HepG2 (cell line): ENCODE measurements at regions not wholly inside any gene's neighbourhood (a gene's known extent, or its start where the extent isn't known, plus 50 kb on each side); places are given as distances from the start of the nearest gene placed in this dataset.

Experiments used
- ATAC-seq: fragments of 200-7000 bp; cut with Tn5 transposase; 3 replicates; pipeline ENCODE4 v1.9.1; 2020; ENCODE audit warnings: mild to moderate bottlenecking, moderate library complexity
- BruUV-seq: library from RNA; stranded (reverse); fragments of 400-500 nt; replicated peaks from 2 replicates; lab custom pipeline; 2021; lab: Mats Ljungman, UMichigan
- CTCF ChIA-PET: fragments of 300-600 bp; formaldehyde crosslinking; extraction: SDS; loops from one replicate; lab custom pipeline; 2021; ENCODE audit warnings: low total read pairs, inconsistent platforms, low intra/inter-chr PET ratio; lab: Yijun Ruan, JAX
- POLR2A ChIA-PET: fragments of 350-600 bp; sonication (Branson Sonifier 250); formaldehyde crosslinking; loops from one replicate; lab custom pipeline; 2020; ENCODE audit warnings: antibody characterized with exemption, inconsistent platforms; lab: Yijun Ruan, JAX
- DNase-seq: peaks from one replicate; pipeline ENCODE4 v3.0.0-alpha.2; 2015; ENCODE audit warnings: low spot score
- FAIRE-seq: peaks from 3 replicates; lab custom pipeline; 2011; peaks lifted over from hg19 to GRCh38; lab: Jason Lieb, UNC
- H2AFZ ChIP-seq: one replicate; pipeline ENCODE4 v1.6.1; 2011; ENCODE audit warnings: low read length, inconsistent platforms
- H3K27ac ChIP-seq: fragments of 300-600 bp; 3 replicates; pipeline ENCODE4 v1.8.0; 2011; ENCODE audit warnings: mixed run types, mild to moderate bottlenecking, mixed read lengths, low read length, inconsistent platforms; ENCODE audit not compliant: insufficient read depth; ENCODE audit errors: extremely low read length
- H3K27me3 ChIP-seq, 2 experiments: fragments of 200-600 bp in 1 of 2; 2 replicates in 1 of 2; 3 replicates in 1 of 2; pipeline versions ENCODE4 v1.6.0 to v1.8.0; 2011; ENCODE audit warnings: low read length in 2 of 2, mild to moderate bottlenecking in 2 of 2, moderate library complexity in 2 of 2, inconsistent platforms in 1 of 2; ENCODE audit not compliant: insufficient read depth in 2 of 2, control insufficient read depth in 1 of 2
- H3K36me3 ChIP-seq, 2 experiments: fragments of 200-600 bp in 1 of 2; replicated peaks in 1 of 2; 2 replicates in 1 of 2; 3 replicates in 1 of 2; pipeline versions ENCODE4 v1.5.1 to v1.8.0; 2011; ENCODE audit warnings: low read length in 2 of 2, inconsistent platforms in 1 of 2; ENCODE audit not compliant: insufficient read depth in 2 of 2, control insufficient read depth in 1 of 2
- H3K4me1 ChIP-seq: 2 replicates; pipeline ENCODE4 v1.5.1; 2012; ENCODE audit warnings: low read length, inconsistent platforms; ENCODE audit not compliant: insufficient read depth
- H3K4me2 ChIP-seq: 2 replicates; pipeline ENCODE4 v1.6.0; 2011; ENCODE audit warnings: low read depth, low read length, inconsistent platforms
- H3K4me3 ChIP-seq, 3 experiments: fragments of 200-600 bp in 1 of 3; sonication (generic), shearing (Covaris generic) in 1 of 3; replicated peaks in 1 of 3; 2 replicates each; pipeline ENCODE4 v1.5.1; 2011 to 2016; ENCODE audit warnings: low read length in 3 of 3, inconsistent platforms in 2 of 3, low read depth in 2 of 3, mild to moderate bottlenecking in 2 of 3, control low read depth in 1 of 3, mixed read lengths in 1 of 3; ENCODE audit not compliant: insufficient read depth in 1 of 3
- H3K79me2 ChIP-seq: one replicate; pipeline ENCODE4 v1.6.1; 2011; ENCODE audit warnings: low read length, inconsistent platforms; ENCODE audit not compliant: insufficient read depth
- H3K9ac ChIP-seq: 2 replicates; pipeline ENCODE4 v1.6.0; 2011; ENCODE audit warnings: mild to moderate bottlenecking, low read depth, low read length, inconsistent platforms; ENCODE audit not compliant: insufficient read depth
- H3K9me3 ChIP-seq: 2 replicates; pipeline ENCODE4 v1.5.1; 2012; ENCODE audit warnings: mild to moderate bottlenecking, low read length
- H4K20me1 ChIP-seq: 2 replicates; pipeline ENCODE4 v1.6.0; 2011; ENCODE audit warnings: inconsistent platforms, mild to moderate bottlenecking, low read length, moderate library complexity; ENCODE audit not compliant: insufficient read depth
- ARHGAP35 ChIP-seq: sonication (generic); formaldehyde crosslinking; IDR thresholded peaks from 2 replicates; pipeline ENCODE4 v1.9.0; 2022; ENCODE audit warnings: mild to moderate bottlenecking, inconsistent platforms, moderate library complexity, missing genetic modification reagents, borderline replicate concordance
- MAZ ChIP-seq, 2 experiments: sonication (generic) in 1 of 2; formaldehyde crosslinking in 1 of 2; IDR thresholded peaks; 2 replicates each; pipeline versions ENCODE4 v1.5.0 to v1.6.1; 2012 to 2020; ENCODE audit warnings: low read depth in 2 of 2, mild to moderate bottlenecking in 2 of 2, borderline replicate concordance in 1 of 2, improper control_type of control experiment in 1 of 2, low read length in 1 of 2, missing genetic modification reagents in 1 of 2, moderate library complexity in 1 of 2
- WGBS: methylation state at CpG from one replicate; pipeline ENCODE4 v1.1.6; 2017; ENCODE audit warnings: low lambda C conversion rate; 5-methylcytosine and 5-hydroxymethylcytosine counted together
- in situ Hi-C: cut with HindIII; loops from 2 replicates; pipeline ENCODE4 v1.10.0; 2017; ENCODE audit warnings: low pct_unique_long_range_greater_than_20kb; ENCODE audit not compliant: extremely low pct_ligation_motif_present
- intact Hi-C: fragments of 100-400 bp; cut with micrococcal nuclease; formaldehyde crosslinking; loops from one replicate; pipeline ENCODE4 v1.10.0; 2022; ENCODE audit not compliant: unreplicated experiment
- TF ChIP-seq, protein P1 (sequence below): sonication (generic); formaldehyde crosslinking; conservative IDR thresholded peaks from 2 replicates; pipeline ENCODE4 v1.4.0; 2020; ENCODE audit warnings: missing genetic modification reagents
- TF ChIP-seq, protein P2 (sequence below): sonication (generic); formaldehyde crosslinking; IDR thresholded peaks from 2 replicates; pipeline ENCODE4 v1.8.0; 2022; ENCODE audit warnings: mild to moderate bottlenecking, missing genetic modification reagents; ENCODE audit not compliant: insufficient replicate concordance

DNA sequence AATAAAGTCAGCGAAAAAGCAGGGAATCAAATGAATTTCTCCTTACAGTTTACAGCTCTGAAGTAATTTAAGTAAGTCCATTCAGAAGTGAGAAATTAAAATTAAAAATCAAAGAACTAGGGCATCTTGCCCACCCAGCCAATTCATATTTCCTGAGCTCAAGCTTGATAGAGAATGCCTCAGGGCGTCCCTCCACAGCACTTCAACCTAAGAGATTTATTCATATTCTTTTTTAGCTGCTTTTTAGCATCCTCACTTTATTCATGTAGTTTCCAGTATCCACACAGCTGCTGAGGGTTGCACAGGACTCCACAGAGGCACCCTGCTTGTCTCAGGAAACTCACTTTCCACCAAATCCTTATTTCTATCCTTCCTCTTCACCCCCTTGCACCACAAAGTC lies 900.3 kb downstream of the BCL11A start:
- no peaks in the 10 kb centered on the region for H3K27me3 ChIP-seq
- no TSS peak for BruUV-seq
- H3K9me3 ChIP-seq = no peaks in the 10 kb centered on the region
- H3K9ac ChIP-seq = no peak overlapping the region
- TF ChIP-seq ARHGAP35 (CRISPR knock-in tag) (no peak), MAZ (IDR thresholded peaks at IDR 0.05; ENCODE audit: borderline replicate concordance, low read depth, low read length) (no peak), MAZ (CRISPR knock-in tag; IDR thresholded peaks at IDR 0.05; ENCODE audit: low read depth) (no peak)
- TF ChIP-seq, protein P1, sequence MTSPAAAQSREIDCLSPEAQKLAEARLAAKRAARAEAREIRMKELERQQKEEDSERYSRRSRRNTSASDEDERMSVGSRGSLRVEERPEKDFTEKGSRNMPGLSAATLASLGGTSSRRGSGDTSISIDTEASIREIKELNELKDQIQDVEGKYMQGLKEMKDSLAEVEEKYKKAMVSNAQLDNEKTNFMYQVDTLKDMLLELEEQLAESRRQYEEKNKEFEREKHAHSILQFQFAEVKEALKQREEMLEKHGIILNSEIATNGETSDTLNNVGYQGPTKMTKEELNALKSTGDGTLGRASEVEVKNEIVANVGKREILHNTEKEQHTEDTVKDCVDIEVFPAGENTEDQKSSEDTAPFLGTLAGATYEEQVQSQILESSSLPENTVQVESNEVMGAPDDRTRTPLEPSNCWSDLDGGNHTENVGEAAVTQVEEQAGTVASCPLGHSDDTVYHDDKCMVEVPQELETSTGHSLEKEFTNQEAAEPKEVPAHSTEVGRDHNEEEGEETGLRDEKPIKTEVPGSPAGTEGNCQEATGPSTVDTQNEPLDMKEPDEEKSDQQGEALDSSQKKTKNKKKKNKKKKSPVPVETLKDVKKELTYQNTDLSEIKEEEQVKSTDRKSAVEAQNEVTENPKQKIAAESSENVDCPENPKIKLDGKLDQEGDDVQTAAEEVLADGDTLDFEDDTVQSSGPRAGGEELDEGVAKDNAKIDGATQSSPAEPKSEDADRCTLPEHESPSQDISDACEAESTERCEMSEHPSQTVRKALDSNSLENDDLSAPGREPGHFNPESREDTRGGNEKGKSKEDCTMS (CRISPR knock-in tag) = no peak
- TF ChIP-seq, protein P2, sequence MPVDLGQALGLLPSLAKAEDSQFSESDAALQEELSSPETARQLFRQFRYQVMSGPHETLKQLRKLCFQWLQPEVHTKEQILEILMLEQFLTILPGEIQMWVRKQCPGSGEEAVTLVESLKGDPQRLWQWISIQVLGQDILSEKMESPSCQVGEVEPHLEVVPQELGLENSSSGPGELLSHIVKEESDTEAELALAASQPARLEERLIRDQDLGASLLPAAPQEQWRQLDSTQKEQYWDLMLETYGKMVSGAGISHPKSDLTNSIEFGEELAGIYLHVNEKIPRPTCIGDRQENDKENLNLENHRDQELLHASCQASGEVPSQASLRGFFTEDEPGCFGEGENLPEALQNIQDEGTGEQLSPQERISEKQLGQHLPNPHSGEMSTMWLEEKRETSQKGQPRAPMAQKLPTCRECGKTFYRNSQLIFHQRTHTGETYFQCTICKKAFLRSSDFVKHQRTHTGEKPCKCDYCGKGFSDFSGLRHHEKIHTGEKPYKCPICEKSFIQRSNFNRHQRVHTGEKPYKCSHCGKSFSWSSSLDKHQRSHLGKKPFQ (CRISPR knock-in tag) = no peak
- TF ChIP-seq, all 625 proteins: peak for 0
- ATAC-seq = no peak
- in situ Hi-C loops (no loop called here), intact Hi-C loops (no loop called here)
- Histone ChIP-seq H3K4me2 (no peak overlapping the region), H3K4me1 (no peaks in the 10 kb centered on the region), H3K79me2 (no peaks in the 10 kb centered on the region), H3K27ac (no peak overlapping the region), H3K36me3 (no peaks in the 10 kb centered on the region), H2AFZ (no peak overlapping the region), H4K20me1 (no peaks in the 10 kb centered on the region), H3K4me3 (no peak overlapping the region)
- CTCF ChIA-PET = interaction anchor here (0.6 kb wide), 1 partner anchor 894 kb away, joined by 3 read pairs; no protein-coding TSS in a partner anchor
- FAIRE-seq = no peak
- POLR2A ChIA-PET = no interaction called here
- no peak for DNase-seq
- 1% methylated on average over 2 of the region's 2 CpGs for WGBS
